Activated CD4-positive, alpha-beta T cell treated with anti-CD3 and anti-CD28 coated beads, Interleukin-2, amount 10 ng/mL, durations not matched to agents 24 days and 14 days (primary cell): ENCODE measurements at regions not wholly inside any gene's neighbourhood (a gene's known extent, or its start where the extent isn't known, plus 50 kb on each side); places are given as distances from the start of the nearest gene placed in this dataset.

Source experiments
- DNase-seq: peaks from one replicate; pipeline ENCODE4 v3.0.0; 2022
- H3K27ac Mint-ChIP-seq: one replicate; pipeline ENCODE4 v1.8.0; 2022; ENCODE audit warnings: mild to moderate bottlenecking, mixed read lengths
- H3K27me3 Mint-ChIP-seq: one replicate; pipeline ENCODE4 v1.8.0; 2022; ENCODE audit warnings: mixed read lengths
- H3K36me3 Mint-ChIP-seq: one replicate; pipeline ENCODE4 v1.8.0; 2022; ENCODE audit warnings: low read depth, mild to moderate bottlenecking, mixed read lengths
- H3K4me1 Mint-ChIP-seq: one replicate; pipeline ENCODE4 v1.8.0; 2021; ENCODE audit warnings: mixed read lengths
- H3K4me3 Mint-ChIP-seq: one replicate; pipeline ENCODE4 v1.8.0; 2022; ENCODE audit warnings: mild to moderate bottlenecking, moderate library complexity, mixed read lengths
- H3K9me3 Mint-ChIP-seq: one replicate; pipeline ENCODE4 v1.8.0; 2021; ENCODE audit warnings: mixed read lengths
- intact Hi-C: fragments of 100-400 bp; cut with micrococcal nuclease; formaldehyde crosslinking; loops from one replicate; pipeline ENCODE4 v1.15.1; 2023

- intact Hi-C loops: no loop called here
- H3K4me3 Mint-ChIP-seq: no peak overlapping the region
- no peak for DNase-seq
- H3K36me3 Mint-ChIP-seq: no peaks in the 10 kb centered on the region
- no peaks in the 10 kb centered on the region for H3K4me1 Mint-ChIP-seq
- H3K27me3 Mint-ChIP-seq: no peaks in the 10 kb centered on the region
- no peak overlapping the region for H3K27ac Mint-ChIP-seq
- no peaks in the 10 kb centered on the region for H3K9me3 Mint-ChIP-seq
Observed at GRCh38 chr11:8314916-8315315, 51.2 kb upstream of the LMO1 start.

- H3K27ac Mint-ChIP-seq: no peak overlapping the region
- no peaks in the 10 kb centered on the region for H3K9me3 Mint-ChIP-seq
- no peaks in the 10 kb centered on the region for H3K4me1 Mint-ChIP-seq
- intact Hi-C loops: no loop called here
- no peaks in the 10 kb centered on the region for H3K36me3 Mint-ChIP-seq
- H3K27me3 Mint-ChIP-seq: no peaks in the 10 kb centered on the region
- H3K4me3 Mint-ChIP-seq: no peak overlapping the region
- no peak for DNase-seq
Observed at GRCh38 chr11:8313504-8314090, 49.9 kb upstream of the LMO1 start.
